Keratinocyte (primary cell): ENCODE measurements at regions not wholly inside any gene's neighbourhood (a gene's known extent, or its start where the extent isn't known, plus 50 kb on each side); places are given as distances from the start of the nearest gene placed in this dataset.

ENCODE experiments used
- DNase-seq: peaks from one replicate; pipeline ENCODE4 v3.0.0-alpha.2; 2011; ENCODE audit warnings: low read depth, missing footprints, low spot score
- FAIRE-seq: peaks from 2 replicates; lab custom pipeline; 2011; peaks lifted over from hg19 to GRCh38; lab: Jason Lieb, UNC
- H2AFZ ChIP-seq: 2 replicates; pipeline ENCODE4 v1.6.0; 2012; ENCODE audit warnings: low read length, control low read depth, inconsistent platforms; ENCODE audit not compliant: control insufficient read depth
- H3K27ac ChIP-seq: 2 replicates; pipeline ENCODE4 v1.5.1; 2011; ENCODE audit warnings: low read length; ENCODE audit not compliant: control insufficient read depth, insufficient read depth
- H3K27me3 ChIP-seq: 3 replicates; pipeline ENCODE4 v1.6.0; 2011; ENCODE audit warnings: low read length; ENCODE audit not compliant: control insufficient read depth, insufficient read depth; ENCODE audit errors: extremely low read depth
- H3K36me3 ChIP-seq, 2 experiments: 2 replicates in 1 of 2; 3 replicates in 1 of 2; pipeline ENCODE4 v1.5.1; 2011; ENCODE audit warnings: low read length in 2 of 2, mild to moderate bottlenecking in 1 of 2; ENCODE audit not compliant: control insufficient read depth in 2 of 2, insufficient read depth in 2 of 2; ENCODE audit errors: extremely low read depth in 1 of 2
- H3K4me1 ChIP-seq: 3 replicates; pipeline ENCODE4 v1.5.1; 2011; ENCODE audit warnings: low read length; ENCODE audit not compliant: control insufficient read depth, insufficient read depth; ENCODE audit errors: extremely low read depth
- H3K4me2 ChIP-seq: 3 replicates; pipeline ENCODE4 v1.6.0; 2011; ENCODE audit warnings: low read depth, low read length; ENCODE audit not compliant: control insufficient read depth, insufficient read depth; ENCODE audit errors: extremely low read depth
- H3K4me3 ChIP-seq, 3 experiments: fragments of 200-600 bp in 1 of 3; sonication (generic) in 1 of 3; 2 replicates in 2 of 3; 3 replicates in 1 of 3; pipeline ENCODE4 v1.5.1; 2011 to 2016; ENCODE audit warnings: low read length in 3 of 3, mild to moderate bottlenecking in 3 of 3, control low read depth in 2 of 3, inconsistent platforms in 1 of 3, low read depth in 1 of 3, mixed read lengths in 1 of 3, mixed run types in 1 of 3, moderate library complexity in 1 of 3; ENCODE audit not compliant: control insufficient read depth in 2 of 3, insufficient read depth in 2 of 3; ENCODE audit errors: extremely low read depth in 1 of 3
- H3K79me2 ChIP-seq: 2 replicates; pipeline ENCODE4 v1.6.0; 2012; ENCODE audit warnings: low read length; ENCODE audit not compliant: control insufficient read depth, insufficient read depth
- H3K9ac ChIP-seq: 3 replicates; pipeline ENCODE4 v1.6.0; 2011; ENCODE audit warnings: low read length; ENCODE audit not compliant: control insufficient read depth, insufficient read depth; ENCODE audit errors: extremely low read depth
- H3K9me1 ChIP-seq: 3 replicates; pipeline ENCODE4 v1.6.0; 2011; ENCODE audit warnings: low read length; ENCODE audit not compliant: control insufficient read depth, insufficient read depth; ENCODE audit errors: extremely low read depth
- H3K9me3 ChIP-seq: 2 replicates; pipeline ENCODE4 v1.5.1; 2012; ENCODE audit warnings: low read depth, low read length; ENCODE audit not compliant: control insufficient read depth
- H4K20me1 ChIP-seq: 3 replicates; pipeline ENCODE4 v1.6.0; 2011; ENCODE audit warnings: low read length; ENCODE audit not compliant: control insufficient read depth, insufficient read depth; ENCODE audit errors: extremely low read depth
- EZH2 ChIP-seq: IDR thresholded peaks from one replicate; pipeline ENCODE4 v1.6.1; 2012; ENCODE audit warnings: inconsistent platforms, mild to moderate bottlenecking, low read length, moderate library complexity
- dilution Hi-C: fragments of 300-500 bp; cut with MboI; formaldehyde crosslinking; loops from one replicate; pipeline ENCODE4 v1.7.0; 2020; ENCODE audit warnings: low sequenced_read_pairs; ENCODE audit not compliant: extremely low pct_ligation_motif_present
- TF ChIP-seq, protein P1 (sequence below), 3 experiments: IDR thresholded peaks in 1 of 3; conservative IDR thresholded peaks in 1 of 3; optimal IDR thresholded peaks in 1 of 3; 2 replicates in 2 of 3; 3 replicates in 1 of 3; pipeline versions ENCODE3 to v1.5.1; 2011; ENCODE audit warnings: low read length in 3 of 3, mild to moderate bottlenecking in 3 of 3, moderate library complexity in 2 of 3, control low read depth in 1 of 3, inconsistent platforms in 1 of 3; ENCODE audit not compliant: insufficient read depth in 2 of 3; ENCODE audit errors: extremely low read depth in 1 of 3

DNA sequence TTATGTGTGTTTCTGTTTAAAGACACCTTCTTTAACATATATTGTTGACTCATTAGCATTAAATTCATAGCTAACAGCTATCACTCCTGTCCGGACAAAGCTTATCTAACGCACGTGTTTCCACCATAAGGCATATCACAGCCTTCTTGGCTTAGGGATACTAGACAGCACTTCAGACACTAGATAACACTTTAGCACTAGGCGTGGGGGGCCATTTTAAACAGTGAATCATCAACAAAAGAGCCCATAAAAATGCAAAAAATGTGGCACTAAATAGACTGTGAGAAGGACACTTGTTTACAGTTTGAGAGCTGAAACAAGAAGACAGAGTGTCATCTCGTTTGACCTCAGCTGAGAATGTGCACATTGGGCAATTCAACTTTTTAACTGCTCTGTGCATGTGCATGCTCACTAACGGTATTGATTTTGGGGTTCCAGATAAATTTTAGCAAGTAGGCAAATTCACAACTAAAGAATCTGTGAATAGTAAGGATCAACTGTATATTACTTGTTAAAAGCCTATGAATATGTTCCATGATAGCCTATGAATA is 58.9 kb upstream of the RAI2 start:
- Histone ChIP-seq H3K4me1 (no peaks in the 10 kb centered on the region), H3K36me3 (no peaks in the 10 kb centered on the region), H3K4me2 (no peak overlapping the region), H3K4me3 (no peak overlapping the region), H3K27me3 (peaks cover 4% of the 10 kb centered on the region), H3K79me2 (no peaks in the 10 kb centered on the region), H3K9me3 (no peaks in the 10 kb centered on the region), H4K20me1 (no peaks in the 10 kb centered on the region), H3K27ac (no peak overlapping the region), H2AFZ (no peak overlapping the region), H3K9ac (no peak overlapping the region), H3K9me1 (no peaks in the 10 kb centered on the region)
- FAIRE-seq (no peak), DNase-seq (no peak)
- dilution Hi-C loops = no loop called here
- TF ChIP-seq EZH2 = no peak
- TF ChIP-seq, protein P1, sequence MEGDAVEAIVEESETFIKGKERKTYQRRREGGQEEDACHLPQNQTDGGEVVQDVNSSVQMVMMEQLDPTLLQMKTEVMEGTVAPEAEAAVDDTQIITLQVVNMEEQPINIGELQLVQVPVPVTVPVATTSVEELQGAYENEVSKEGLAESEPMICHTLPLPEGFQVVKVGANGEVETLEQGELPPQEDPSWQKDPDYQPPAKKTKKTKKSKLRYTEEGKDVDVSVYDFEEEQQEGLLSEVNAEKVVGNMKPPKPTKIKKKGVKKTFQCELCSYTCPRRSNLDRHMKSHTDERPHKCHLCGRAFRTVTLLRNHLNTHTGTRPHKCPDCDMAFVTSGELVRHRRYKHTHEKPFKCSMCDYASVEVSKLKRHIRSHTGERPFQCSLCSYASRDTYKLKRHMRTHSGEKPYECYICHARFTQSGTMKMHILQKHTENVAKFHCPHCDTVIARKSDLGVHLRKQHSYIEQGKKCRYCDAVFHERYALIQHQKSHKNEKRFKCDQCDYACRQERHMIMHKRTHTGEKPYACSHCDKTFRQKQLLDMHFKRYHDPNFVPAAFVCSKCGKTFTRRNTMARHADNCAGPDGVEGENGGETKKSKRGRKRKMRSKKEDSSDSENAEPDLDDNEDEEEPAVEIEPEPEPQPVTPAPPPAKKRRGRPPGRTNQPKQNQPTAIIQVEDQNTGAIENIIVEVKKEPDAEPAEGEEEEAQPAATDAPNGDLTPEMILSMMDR (optimal IDR thresholded peaks at IDR 0.05 in 1 of 3, IDR thresholded peaks at IDR 0.05 in 1 of 3, conservative IDR thresholded peaks at IDR 0.05 in 1 of 3; ENCODE audit: extremely low read depth in 1 of 3, insufficient read depth in 2 of 3, low read length in 3 of 3) = no peak

DNA sequence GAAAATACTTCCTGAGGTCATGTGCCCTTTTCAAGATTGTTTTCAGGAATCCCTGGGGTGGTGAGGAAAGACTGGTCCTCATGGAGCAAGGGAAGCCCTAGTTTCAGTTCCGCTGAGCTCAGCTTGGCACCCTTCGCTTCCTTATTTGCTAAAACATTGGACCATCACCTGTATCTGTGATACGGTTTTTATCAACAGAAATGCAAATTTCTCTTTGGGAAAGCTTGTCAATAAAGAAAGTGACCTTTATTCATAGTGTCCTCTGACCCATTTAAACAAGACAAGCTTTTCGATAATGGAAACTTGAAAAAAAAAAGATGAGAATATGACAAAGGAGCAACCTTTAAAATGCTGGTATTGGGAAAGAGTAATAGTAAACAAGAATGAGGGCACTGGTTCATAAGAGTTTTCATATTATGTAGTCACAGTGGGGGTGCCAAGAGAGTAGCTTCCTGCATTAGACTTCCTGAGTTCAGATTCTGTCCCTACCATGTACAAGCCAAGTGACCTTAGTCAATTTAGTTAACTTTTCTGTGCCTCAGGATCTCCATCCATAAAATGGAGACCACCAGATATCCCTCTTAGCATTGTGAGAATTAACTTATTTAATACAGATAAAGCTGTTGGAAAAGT is 57.0 kb upstream of the RAI2 start:
- no peak overlapping the region for H3K4me2 ChIP-seq
- H4K20me1 ChIP-seq = no peaks in the 10 kb centered on the region
- H3K4me3 ChIP-seq = no peak overlapping the region
- FAIRE-seq = no peak
- peaks cover 4% of the 10 kb centered on the region for H3K27me3 ChIP-seq
- no peaks in the 10 kb centered on the region for H3K4me1 ChIP-seq
- DNase-seq = no peak
- H3K36me3 ChIP-seq = no peaks in the 10 kb centered on the region
- no peak overlapping the region for H2AFZ ChIP-seq
- H3K27ac ChIP-seq = no peak overlapping the region
- no peak for TF ChIP-seq EZH2
- TF ChIP-seq, protein P1 (optimal IDR thresholded peaks at IDR 0.05 in 1 of 3, IDR thresholded peaks at IDR 0.05 in 1 of 3, conservative IDR thresholded peaks at IDR 0.05 in 1 of 3; ENCODE audit: extremely low read depth in 1 of 3, insufficient read depth in 2 of 3, low read length in 3 of 3) = no peak
- dilution Hi-C loops = no loop called here
- no peaks in the 10 kb centered on the region for H3K9me1 ChIP-seq
- no peaks in the 10 kb centered on the region for H3K79me2 ChIP-seq
- no peak overlapping the region for H3K9ac ChIP-seq
- H3K9me3 ChIP-seq = no peaks in the 10 kb centered on the region
